ENCODE measurements at regions not wholly inside any gene's neighbourhood (a gene's known extent, or its start where the extent isn't known, plus 50 kb on each side); places are given as distances from the start of the nearest gene placed in this dataset.

- Histone ChIP-seq H3K27ac (no peak overlapping the region), H3K27me3 (no peaks in the 10 kb centered on the region), H3K4me1 (no peaks in the 10 kb centered on the region), H3K36me3 (no peaks in the 10 kb centered on the region), H3K4me3 (no peak overlapping the region), H3K9me3 (peaks cover 0 to 4% (median 0%) of the 10 kb centered on the region in 12 donors)
- ATAC-seq, result no peak
- 51 to 59% (median 54%) methylated on average over 2 of the region's 2 CpGs for WGBS, 4 donors
- TF ChIP-seq CTCF (IDR thresholded peaks at IDR 0.05) (no peak), POLR2A (IDR thresholded peaks at IDR 0.05) (no peak)
- intact Hi-C loops (cut with DNase I), result no loop called here
- DNase-seq, result peak in 1 of 5 donors; percentile 15
Observed at GRCh38 chr11:23556163-23556750, 696.0 kb upstream of the CCDC179 start.

- Histone ChIP-seq H3K27me3 (no peaks in the 10 kb centered on the region), H3K36me3 (no peaks in the 10 kb centered on the region), H3K4me1 (no peaks in the 10 kb centered on the region), H3K9me3 (no peaks in the 10 kb centered on the region), H3K27ac (no peak overlapping the region), H3K4me3 (no peak overlapping the region)
- intact Hi-C loops (cut with DNase I), result no loop called here
- TF ChIP-seq POLR2A (IDR thresholded peaks at IDR 0.05) (no peak), CTCF (IDR thresholded peaks at IDR 0.05) (no peak)
- ATAC-seq (no peak), DNase-seq (no peak)
Observed at GRCh38 chr11:23563591-23563990, 703.3 kb upstream of the CCDC179 start.

- intact Hi-C loops (cut with DNase I), result no loop called here
- TF ChIP-seq POLR2A (IDR thresholded peaks at IDR 0.05), result no peak
- WGBS, 4 donors, result 65 to 73% (median 73%) methylated on average over 2 of the region's 2 CpGs
- no peaks in the 10 kb centered on the region for H3K27me3 ChIP-seq
- H3K4me1 ChIP-seq, result no peaks in the 10 kb centered on the region
- ATAC-seq (no peak), DNase-seq (no peak)
- no peaks in the 10 kb centered on the region for H3K9me3 ChIP-seq
- no peaks in the 10 kb centered on the region for H3K36me3 ChIP-seq
- H3K4me3 ChIP-seq, result no peak overlapping the region
- no peak overlapping the region for H3K27ac ChIP-seq
Observed at GRCh38 chr11:23564370-23564769, 704.1 kb upstream of the CCDC179 start.

- no peaks in the 10 kb centered on the region for H3K27me3 ChIP-seq
- no peak for DNase-seq
- no peaks in the 10 kb centered on the region for H3K36me3 ChIP-seq
- 64 to 73% (median 65%) methylated on average over 1 of the region's 1 CpG for WGBS, 4 donors
- no peaks in the 10 kb centered on the region for H3K9me3 ChIP-seq
- intact Hi-C loops (cut with DNase I), result no loop called here
- H3K27ac ChIP-seq, result no peak overlapping the region
- no peaks in the 10 kb centered on the region for H3K4me1 ChIP-seq
- ATAC-seq, result no peak
- TF ChIP-seq CTCF (IDR thresholded peaks at IDR 0.05), result no peak
- TF ChIP-seq POLR2A (IDR thresholded peaks at IDR 0.05), result no peak
- no peak overlapping the region for H3K4me3 ChIP-seq
Observed at GRCh38 chr11:23569134-23569533, 708.9 kb upstream of the CCDC179 start.

- TF ChIP-seq CTCF (IDR thresholded peaks at IDR 0.05) (no peak), POLR2A (IDR thresholded peaks at IDR 0.05) (no peak)
- Histone ChIP-seq H3K36me3 (no peaks in the 10 kb centered on the region), H3K4me3 (no peak overlapping the region), H3K27ac (no peak overlapping the region), H3K4me1 (no peaks in the 10 kb centered on the region), H3K9me3 (no peaks in the 10 kb centered on the region), H3K27me3 (no peaks in the 10 kb centered on the region)
- intact Hi-C loops (cut with DNase I), result no loop called here
- ATAC-seq (no peak), DNase-seq (no peak)
- 44 to 67% (median 51%) methylated on average over 3 of the region's 3 CpGs for WGBS, 4 donors
Observed at GRCh38 chr11:23569547-23569946, 709.3 kb upstream of the CCDC179 start.
